ENCODE measurements at regions not wholly inside any gene's neighbourhood (a gene's known extent, or its start where the extent isn't known, plus 50 kb on each side); places are given as distances from the start of the nearest gene placed in this dataset.
"Not testable (repeated sequence)": the region's sequence is repeated elsewhere in the genome, so short reads cannot be mapped to it uniquely, and the experiment has no call there.

- TF ChIP-seq EZH2 (IDR thresholded peaks at IDR 0.05; ENCODE audit: low read length, missing control alignments); CTCF (conservative IDR thresholded peaks at IDR 0.05 in 1 of 2, IDR thresholded peaks at IDR 0.05 in 1 of 2; ENCODE audit: low read depth in 1 of 2, low read length in 2 of 2): not testable (repeated sequence)
Measured at GRCh38 chr11:16574889-16575288, 163.6 kb upstream of the C11orf58 start.

Data from fibroblast of lung (primary cell).